LNCAP (cell line): ENCODE measurements at regions not wholly inside any gene's neighbourhood (a gene's known extent, or its start where the extent isn't known, plus 50 kb on each side); places are given as distances from the start of the nearest gene placed in this dataset.

Source experiments
- CTCF ChIP-seq: fragments of 450-650 bp; IDR thresholded peaks from 2 replicates; pipeline ENCODE4 v1.5.1; 2017; ENCODE audit warnings: mild to moderate bottlenecking

DNA sequence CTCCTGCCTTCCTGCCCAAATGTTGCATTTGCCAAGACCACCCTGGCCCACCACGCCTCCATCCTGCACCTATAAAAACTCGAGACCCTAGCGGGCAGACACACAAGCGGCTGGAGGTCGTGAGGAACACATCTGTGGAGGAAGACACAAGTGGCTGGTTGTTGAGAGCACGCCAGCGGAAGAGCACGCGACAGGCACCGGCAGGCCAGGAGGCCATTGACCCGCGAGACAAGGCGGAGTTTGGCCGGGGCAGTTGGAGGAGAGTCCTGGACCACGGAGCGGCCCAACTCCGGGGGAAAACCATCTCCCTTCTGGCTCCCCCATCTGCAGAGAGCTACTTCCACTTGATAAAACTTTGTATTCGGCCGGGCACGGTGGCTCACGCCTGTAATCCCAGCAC, 115.2 kb upstream of the AGA start:
- TF ChIP-seq CTCF, result no peak

DNA sequence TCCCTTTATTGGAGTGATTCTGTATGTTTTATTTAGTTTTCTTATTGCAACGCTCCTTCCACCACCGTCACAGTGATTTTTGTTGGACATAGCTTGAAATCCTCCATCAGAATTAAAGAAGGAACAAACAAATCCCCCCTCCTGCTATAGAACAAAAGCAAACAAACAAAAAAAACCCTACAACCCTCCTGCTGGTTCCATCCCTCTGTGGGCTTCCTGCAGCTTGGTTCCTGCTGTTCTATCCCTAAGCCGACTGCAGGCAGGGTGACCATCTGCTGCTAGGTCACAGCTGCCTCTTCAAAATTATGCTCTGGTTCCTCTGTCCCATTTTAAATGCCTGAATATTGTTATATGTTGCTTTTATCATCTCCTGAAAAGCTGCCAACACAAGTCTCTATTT, 116.8 kb upstream of the AGA start:
- no peak for TF ChIP-seq CTCF

DNA sequence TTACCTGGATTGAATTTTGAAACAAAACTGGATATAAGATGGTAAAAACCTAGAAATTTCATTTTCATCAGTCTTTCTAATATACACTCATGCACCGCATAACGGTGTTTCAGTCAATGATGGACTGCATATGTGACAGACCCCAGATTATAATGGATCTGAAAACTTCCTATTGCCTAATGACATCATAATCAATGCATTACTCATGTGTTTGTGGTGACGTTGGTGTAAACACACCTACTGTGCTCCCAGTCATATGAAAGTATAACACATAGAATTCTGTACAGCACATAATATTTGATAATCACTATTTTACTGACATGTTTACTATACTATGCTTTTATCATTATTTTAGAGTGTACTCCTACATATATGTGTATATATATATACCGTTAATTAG, 119.9 kb upstream of the AGA start:
- no peak for TF ChIP-seq CTCF

DNA sequence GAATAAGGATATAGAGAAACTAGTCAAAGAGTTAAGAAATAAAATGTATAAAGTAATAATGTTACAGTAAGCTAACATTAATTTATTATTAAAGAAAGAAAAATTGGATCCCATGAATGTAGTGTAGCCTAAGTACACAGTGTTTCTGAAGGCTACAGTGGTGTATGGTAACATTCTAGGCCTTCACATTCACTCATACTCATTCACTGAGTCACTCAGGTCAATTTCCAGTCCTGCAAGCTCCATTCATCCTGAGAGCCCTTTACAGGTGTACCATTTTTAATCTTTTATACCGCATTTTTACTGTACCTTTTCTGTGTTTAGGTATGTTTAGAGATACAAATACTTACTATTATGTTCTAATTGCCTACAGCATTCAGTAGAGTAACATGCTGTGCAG, 120.6 kb upstream of the AGA start:
- no peak for TF ChIP-seq CTCF

GRCh38 chr4:177566691-177567090, 124.5 kb upstream of the AGA start:
- TF ChIP-seq CTCF, result no peak

GRCh38 chr4:177568931-177569330, 126.7 kb upstream of the AGA start:
- no peak for TF ChIP-seq CTCF

DNA sequence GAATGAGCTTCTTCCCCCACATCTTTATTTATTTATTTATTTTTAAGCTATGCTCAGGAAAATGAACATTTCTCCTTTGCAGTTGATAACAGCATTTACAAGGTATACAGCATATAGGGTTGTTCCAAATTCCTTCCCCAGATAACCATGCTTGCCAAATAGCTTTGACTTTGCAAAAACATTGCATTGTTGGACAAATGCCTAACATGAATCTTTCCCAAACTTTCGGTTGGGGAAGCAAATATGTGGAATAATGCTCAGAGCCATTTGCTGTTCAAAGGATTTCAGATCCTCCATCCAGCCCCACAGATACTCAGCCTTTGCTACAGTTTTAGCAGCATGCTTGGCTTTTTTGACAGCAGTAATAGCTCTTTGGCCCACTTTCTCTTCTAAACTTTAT, 127.2 kb upstream of the AGA start:
- TF ChIP-seq CTCF, result no peak

GRCh38 chr4:177573507-177573906, 131.3 kb upstream of the AGA start:
- no peak for TF ChIP-seq CTCF
